Endometrium (tissue), 2 donors: ENCODE measurements at regions not wholly inside any gene's neighbourhood (a gene's known extent, or its start where the extent isn't known, plus 50 kb on each side); places are given as distances from the start of the nearest gene placed in this dataset.
"Not testable (repeated sequence)": the region's sequence is repeated elsewhere in the genome, so short reads cannot be mapped to it uniquely, and the experiment has no call there.

Experiments
- FAIRE-seq: peaks from 2 replicates; lab custom pipeline; 2012; peaks lifted over from hg19 to GRCh38; lab: Jason Lieb, UNC
- donor health status: control.
- donor health status: control.

DNA sequence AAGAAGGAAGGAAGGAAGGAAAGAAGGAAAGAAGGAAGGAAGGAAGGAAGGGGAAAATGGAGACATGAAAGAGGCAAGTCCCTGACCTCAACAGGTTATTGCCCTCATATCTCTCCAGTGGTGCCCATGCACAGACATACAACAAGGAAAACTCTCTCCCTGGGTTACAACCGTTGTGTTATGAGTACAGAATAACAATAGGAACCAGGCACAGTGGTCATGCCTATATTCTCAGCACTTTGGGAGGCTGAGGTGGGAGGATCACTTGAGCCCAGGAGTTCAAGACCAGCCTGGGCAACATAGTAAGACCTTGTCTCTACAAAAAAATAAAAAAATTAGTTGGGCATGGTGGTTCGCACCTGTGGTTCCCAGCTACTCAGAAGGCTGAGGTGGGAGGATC lies 139.4 kb upstream of the HMGA2 start:
- no peak for FAIRE-seq

DNA sequence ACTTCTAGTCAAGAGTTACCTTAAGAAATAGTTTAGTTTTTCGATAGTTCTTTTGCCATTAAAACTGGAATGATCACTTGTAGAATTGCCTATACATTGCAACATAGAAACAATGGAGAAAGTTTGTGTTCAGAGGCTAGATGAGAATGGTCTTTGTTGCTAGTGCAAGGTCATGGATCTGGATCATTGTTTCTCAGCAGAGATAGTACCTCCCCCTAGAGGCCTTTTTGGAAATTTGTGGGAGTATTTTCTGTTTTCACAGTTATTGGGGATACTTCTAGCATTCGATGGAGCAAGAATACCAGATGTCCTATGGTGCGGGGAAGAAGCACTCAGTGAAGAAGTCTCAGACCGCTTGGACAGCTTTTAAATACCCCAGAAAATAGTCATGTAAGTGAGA lies 138.8 kb upstream of the HMGA2 start:
- FAIRE-seq = no peak

DNA sequence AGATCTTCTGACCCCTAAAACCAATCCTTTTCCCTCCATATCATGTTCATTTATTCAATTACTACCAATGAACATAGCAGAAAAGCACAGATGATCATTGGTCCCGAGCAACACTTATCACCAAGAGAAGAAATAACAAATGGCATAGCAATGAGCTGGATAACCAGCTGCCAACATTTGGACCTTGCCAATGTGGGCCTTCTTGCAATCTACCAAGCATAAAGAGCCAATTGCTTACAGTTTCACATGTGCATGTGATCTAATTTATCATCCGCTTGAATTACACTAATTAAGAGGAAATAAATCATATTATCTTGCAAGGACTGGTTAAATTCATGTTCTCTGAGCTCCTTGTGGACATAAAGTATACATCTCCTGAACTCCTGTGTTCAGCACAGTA lies 134.8 kb upstream of the HMGA2 start:
- FAIRE-seq = no peak

DNA sequence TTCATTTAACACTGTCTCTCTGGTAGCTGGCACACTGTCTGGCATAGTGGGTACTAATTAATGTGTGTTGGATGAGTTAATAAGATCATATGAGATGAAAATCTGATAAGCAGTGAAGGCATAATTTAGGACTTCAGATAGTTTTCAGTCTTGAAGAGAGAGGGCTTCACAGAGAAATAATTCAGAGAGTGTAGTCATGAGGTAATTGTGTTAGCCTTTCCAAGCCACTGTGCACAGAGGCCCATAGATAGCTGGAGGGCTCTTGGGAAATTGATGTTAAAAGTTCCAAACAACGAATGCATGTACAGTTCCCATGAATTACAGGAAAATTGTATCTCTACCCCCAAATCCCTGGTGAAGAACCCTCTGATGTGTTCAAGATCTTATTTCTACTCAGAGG lies 133.8 kb upstream of the HMGA2 start:
- FAIRE-seq = no peak

DNA sequence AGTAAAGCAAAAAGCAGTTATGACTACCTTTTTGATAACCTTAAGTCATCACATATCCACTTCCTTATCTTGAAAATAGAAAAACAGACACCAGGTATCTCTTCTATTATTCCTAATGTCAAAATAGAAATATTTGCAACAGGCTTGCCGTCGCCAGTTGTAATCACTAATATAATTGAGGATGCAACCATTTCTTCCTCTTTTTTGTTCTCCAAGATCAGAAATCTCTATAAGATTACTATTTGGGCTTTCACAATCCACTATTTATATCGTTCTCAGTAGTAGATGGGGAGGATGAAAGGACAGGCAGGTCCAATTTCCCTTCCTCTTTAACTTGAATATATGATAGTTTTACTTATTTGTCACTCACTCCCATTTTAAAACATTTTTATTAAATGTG lies 130.2 kb upstream of the HMGA2 start:
- no peak for FAIRE-seq

DNA sequence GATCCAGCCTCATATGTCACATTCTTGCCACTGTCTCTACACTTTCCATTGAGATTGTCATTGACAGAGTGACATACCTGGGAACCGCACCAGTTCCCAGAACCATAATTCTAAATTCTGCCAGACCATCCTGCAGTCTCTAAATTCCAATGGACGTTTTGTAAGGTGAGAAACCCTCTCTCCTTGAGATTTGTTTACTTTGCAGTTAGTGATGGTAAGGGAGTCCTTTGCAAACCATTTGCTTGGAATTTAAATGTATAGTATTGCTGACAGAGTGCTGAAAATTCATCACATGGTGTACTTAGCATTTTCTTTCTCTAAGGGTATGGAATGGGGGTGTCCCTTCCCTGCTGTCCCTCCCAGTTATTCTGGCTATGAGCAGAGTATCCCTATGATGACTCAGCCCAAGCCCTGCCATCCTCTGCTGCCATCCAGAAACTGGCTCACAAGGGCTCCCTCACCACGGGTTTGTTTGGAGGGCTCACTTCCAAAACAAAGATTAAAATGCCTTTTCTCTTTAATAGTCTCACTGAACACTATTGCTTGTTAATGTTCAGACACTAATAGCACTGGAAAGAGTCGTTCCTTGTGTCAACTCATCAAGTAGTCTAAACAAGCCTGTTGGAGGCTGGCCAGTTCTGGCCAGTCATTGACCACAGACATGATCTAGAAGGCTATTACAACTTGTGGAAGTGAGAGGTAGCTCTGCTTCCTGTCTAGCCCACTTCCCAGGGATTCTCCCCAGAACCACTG lies 129.0 kb upstream of the HMGA2 start:
- FAIRE-seq = no peak

DNA sequence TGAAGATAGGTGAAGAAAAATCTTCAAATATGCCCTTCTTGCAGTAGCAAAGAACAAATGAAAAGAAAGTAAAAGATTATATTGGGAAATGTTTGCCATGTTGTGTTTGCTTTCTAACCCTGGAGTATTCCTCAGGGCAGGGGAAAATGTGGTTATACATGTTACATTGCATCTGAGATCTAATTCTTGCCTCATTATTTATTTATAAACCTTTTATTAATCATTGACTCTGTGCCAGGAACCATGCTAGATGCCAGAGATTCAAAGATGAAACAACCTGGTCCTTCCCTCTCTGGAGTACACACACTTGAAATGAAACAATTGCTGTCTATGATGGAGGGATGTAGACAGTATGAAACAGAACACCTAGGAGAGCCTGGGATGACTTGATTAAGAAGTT lies 128.1 kb upstream of the HMGA2 start:
- FAIRE-seq = no peak

DNA sequence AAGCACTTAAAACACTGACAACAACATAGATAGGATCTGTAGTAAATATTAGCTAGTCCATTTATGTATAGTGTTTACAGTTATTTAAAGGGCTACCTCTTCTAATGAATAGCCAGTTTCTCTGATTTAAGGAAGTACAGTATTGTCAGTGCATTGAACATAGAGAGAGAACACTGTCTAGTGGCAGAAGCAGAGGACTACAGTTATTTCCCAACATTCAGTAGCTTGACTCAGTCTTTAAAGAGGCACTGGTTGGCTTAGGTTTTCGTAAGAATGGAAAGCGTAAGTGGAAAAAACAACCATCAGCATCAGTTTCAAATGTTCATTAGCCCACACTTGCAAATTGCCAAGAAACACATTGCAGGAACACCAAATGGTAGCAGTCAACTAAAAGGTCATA lies 125.0 kb upstream of the HMGA2 start:
- FAIRE-seq = no peak

DNA sequence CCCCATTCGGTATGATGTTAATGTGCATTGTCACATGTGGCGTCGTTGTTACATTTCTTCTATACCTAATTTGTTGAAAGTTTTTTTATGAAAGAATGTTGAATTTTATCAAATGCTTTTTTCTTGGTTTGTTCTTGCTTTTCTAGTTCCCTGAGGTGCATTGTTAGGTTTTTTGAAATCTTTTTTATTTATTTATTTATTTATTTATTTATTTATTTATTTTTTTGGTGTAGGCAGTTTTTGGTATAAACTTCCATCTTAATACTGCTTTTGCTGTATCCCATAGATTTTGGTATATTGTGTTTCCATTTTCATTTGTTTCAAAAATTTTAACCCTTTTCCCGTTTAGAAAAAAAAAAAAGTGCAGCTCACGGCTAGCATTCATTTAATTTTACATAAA lies 121.1 kb upstream of the HMGA2 start:
- FAIRE-seq = no peak

DNA sequence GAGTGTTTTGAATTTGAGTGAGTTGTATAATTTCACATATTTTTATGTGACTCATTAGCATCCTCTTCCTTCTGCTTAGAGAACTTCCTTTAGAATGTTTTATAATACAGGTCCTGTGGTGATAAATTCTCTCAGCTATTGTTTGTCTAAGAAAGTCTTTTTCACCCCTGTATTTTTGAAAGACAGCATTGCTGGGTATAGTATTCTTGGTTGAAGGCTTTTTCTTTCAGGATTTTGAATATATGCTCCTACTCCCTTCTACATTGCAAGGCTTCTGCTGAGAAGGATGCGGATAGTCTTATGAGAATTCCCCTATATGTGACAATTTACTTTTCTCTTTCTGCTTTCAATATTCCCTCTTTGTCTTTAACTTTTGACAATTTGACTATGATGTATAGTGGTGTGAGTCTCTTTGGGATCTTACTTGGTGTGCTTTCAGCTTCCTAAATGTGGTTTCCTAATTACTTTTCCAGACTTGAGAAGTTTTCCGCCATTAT lies 118.9 kb upstream of the HMGA2 start:
- FAIRE-seq = no peak

DNA sequence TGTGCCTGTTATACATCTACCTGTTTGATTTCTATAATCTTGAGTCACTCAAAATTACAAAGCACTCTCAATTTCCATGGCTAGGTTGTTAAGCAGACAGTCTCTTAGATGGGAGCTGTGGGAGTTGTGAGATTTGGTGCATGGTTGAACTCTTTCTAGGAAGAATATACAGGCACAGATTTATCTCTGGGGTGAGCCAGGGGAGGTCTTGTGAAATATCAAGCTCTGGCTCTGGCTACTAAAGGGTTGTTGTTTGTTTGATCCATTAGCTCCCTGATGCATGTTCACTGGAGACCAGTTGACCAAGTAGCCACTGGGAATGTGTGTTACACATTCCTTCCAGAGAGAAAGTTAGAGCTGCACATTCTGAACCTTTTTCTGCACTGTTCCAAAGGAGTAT lies 117.2 kb upstream of the HMGA2 start:
- no peak for FAIRE-seq

DNA sequence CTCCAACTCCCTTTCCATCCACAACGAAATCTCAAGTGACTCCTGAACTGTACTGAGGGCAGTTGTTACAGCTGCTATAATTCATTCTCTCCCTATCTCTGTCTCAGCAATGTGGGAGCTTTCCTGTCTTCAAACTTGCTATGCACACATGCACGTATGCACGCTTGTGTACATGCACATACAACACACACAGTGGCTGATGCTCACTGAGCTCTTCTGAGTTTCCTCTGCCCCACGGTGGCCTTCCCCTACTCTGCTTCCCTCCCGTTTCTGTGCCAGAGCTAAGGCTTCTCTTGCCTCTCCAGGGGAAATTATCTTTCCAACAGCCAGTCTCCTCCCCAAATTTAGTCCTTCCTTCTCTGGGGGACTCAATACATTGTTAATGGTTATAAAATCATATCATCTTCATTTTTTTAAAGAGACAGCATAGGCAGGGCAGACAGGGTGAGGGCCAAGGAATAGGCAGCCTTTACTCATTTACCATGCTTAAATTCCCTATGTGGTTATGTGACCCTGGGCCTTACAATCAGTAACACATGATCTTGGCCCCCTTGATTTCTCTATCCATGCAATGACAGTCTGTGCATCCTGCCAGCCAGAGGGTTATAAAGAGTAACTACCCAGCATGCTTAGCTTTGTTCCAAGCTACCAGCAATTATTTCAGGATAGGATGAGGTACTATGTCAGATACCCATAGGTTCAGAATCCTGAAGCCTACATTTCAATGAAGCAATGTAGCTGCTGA lies 111.9 kb upstream of the HMGA2 start:
- FAIRE-seq = no peak

DNA sequence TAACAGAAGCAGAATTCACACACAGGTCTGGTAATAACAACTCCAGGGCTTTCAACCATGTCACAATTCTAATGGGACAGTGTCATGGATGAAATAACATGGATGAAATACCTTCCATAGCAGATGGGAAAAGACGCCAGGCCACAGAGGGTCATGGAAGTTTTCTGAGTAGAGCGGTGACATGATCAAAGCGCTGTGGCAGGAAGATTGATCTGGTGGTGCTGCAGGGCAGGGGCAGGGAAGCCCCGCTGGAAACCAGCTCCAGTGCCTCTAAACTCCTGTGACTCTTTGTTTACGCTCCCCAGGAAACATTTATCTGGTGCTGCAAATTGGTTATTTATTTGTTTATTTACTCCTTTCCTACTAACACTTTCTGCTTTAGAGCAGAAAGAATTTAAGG lies 108.3 kb upstream of the HMGA2 start:
- FAIRE-seq = no peak

DNA sequence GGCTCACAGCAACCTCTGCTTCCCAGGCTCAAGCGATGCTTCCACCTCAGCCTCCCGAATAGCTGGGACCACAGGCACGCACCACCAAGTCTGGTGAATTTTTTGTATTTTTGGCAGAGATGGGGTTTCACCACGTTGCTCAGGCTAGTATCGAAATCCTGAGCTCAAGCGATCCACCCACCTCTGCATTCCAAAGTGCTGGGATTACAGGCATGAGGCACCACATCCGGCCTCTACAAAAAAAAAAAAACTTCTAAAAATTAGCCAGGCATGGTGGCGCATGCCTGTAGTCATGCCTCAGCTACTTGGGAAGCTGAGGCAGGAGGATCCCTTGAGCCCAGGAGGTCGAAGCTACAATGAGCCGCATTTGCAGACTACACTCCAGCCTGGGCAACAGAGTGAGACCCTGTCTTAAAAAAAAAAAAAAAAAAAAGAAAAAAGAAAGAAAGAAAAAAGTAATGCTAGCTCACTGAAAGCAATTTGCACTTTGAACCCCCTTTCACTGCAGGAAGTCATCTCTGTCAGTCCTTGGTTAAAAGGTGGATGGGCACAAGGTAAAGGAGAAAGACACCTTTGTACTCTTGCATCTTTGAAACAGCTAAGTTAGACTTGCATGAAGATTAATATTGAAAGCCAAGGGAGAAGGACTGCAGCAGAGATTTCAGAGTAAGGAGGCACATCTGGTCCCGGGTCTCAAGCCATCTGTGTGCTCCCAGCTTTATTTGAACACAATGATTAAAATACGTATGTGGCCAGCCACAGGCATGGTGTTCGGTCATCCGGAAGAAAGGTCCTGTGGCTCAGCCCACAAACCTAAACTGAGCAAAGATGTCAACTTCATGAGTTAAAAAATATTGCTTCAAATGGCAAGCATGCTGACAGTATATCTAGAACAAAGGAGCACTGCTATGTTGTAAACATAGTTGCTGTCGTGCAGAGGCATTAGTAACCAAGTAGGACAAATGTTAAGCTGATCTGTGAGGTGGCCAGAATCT lies 103.8 kb upstream of the HMGA2 start:
- FAIRE-seq = no peak

DNA sequence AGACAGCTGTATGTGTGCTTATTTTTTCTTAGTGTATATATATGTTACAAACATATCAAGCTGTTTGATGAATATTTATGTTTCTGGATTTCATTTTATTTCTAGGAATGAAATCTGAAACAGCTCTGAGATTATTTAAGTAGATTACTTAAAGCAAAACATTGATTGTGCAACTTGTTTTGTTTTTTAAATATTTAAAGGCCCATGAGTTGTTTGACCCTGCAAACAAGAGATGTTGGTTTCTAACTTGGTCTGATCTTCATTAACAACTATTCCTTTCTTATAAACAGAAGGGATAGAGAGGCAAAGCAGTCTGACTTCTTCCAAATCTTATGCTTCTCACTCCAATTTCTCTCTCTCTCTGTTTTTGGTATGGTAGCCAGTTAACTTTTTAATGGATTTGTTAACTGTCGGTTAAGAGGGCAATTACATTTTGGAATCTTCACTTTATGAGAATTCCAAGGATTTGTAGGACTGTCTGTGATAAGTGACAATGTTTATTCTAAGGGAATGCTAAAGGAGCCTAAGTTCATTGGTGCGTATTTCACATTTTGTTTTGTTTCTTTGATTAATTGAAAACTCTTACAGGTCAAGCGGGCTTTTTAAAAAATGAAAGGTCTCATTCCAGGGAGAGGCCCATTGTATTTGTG lies 102.6 kb upstream of the HMGA2 start:
- FAIRE-seq = no peak

DNA sequence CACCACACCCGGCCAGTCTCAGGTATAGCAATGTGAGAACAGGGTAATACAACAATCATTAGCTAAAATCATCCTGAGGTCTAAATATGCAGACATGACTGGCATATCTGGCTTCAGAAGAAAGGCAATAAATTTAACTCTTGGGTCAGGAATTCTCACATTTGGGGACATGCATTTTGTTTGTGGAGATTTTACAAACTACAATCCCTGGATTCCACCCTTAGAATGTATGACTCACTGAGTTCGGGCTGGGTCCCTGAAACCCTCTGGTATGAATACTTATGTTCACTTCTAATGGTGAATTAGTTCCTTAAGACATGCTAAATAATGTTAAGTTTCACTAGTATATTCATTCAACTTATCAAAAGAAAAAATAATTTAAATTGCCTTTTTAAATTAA lies 98.9 kb upstream of the HMGA2 start:
- FAIRE-seq = no peak

DNA sequence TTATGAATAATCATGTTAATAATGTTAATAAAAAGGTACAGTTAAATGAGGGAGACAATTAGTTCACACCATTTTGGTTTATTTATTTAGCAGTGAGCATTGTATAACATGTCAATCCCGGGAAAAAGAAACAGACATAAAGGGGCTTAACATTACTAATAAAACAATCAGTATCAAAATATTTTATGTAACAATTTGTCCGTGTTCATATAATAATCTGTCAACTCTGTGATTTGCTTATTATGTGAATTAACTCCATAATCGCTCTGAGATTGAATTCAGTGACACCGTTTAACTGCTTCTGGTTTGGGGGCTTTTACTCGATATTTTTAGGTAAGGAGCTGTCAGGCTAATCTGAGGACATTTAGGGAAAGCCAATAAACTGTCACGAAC lies 95.8 kb upstream of the HMGA2 start:
- FAIRE-seq = peak; percentile 39

DNA sequence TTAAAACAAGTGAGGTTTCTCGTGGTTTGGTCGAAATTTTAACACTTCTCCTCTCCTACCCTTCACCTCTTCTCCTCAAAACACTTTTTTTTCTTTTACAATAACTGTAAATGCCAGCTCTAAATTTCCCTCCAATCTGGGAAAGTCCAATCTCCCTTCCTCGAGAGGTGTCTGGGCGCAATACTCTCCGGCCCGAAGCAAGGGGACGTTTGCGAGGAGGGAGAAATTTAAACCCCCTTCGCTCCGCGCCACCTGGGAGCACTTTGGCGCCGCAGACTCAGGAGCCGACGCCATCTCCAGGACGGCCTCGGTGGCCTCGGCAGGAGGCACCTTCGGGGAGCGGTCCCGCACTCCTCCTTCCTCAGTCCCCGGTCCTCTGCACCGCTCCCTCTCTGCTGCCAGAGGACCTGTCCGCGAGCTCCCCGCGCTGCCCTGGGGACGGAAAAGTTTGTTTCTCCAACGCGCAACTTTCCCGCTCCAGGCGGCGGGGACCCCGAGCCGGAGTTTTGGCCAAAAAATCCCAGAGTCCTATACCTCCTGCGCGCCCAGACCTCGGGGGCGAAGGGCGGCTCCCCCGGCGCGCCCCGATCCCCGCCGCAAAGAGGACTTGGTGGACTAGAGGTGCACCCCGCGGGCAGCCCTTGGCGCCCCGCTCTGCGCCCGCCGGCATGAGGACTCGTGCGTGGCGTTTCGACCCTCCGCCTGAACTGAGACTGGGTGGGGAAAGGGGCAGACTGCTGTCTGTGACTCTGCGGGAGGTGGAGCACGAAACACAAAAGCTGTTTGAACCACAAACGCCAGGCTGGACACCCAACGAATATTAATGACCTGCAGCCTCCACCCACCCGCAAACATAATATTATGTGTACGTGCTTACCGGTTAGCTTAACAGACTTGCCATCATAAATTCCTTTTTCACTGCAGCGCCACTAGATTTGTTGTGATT lies 95.2 kb upstream of the HMGA2 start:
- no peak for FAIRE-seq

DNA sequence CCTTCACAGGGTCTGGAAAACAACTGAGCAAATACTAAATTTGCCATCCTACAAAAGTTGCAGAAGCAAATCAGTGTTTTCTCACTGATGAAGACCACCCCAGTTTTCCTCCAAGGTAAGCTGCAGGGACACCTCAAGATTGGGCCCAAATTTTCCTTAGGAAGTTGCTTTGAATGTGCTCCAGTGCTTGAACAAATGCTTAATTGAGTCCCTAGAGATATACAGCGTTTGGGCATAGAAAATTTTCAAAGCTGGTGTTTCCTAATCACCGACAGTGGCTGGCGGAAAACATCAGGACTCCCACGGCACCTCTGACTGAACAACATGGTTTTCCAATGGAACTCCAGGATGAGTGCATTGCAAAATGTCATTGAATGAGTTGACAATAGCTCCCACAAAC lies 92.5 kb upstream of the HMGA2 start:
- FAIRE-seq = no peak

DNA sequence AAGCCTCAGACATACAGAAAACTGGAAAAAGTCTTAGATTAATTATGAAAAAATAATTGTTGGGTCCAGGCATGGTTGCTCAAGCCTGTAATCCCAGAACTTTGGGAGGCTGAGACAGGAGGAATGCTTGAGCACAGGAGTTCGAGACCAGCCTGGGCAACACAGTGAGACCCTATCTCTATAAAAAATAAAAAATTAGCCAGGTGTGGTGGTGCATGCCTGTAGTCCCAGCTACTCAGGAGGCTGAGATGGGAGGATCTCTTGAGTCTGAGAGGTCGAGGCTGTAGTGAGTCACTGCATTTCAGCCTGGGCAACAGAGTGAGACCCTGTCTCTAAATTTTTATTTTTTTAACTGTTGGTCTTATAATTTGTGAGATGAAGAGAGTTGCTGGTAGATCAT lies 90.6 kb upstream of the HMGA2 start:
- not testable (repeated sequence) for FAIRE-seq

DNA sequence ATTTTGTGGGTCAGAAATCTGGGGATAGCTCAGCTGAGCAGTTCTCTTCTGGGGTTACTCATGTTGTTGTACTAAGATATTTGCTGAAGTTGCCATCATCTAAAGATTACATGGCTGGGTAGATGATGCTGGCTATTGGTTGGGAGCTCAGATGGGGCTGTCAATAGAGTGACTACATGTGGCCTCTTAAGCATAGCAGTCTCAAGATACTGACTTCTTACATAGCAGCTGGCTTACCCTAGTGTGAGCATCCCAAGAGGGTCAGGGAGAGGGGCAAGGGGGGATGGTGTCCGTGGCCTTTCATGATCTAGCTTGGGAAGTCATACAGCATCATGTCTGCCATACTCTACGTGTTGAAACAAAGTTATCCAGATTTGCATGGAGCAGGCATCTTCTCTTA lies 90.1 kb upstream of the HMGA2 start:
- FAIRE-seq = no peak
